ENCODE measurements at regions not wholly inside any gene's neighbourhood (a gene's known extent, or its start where the extent isn't known, plus 50 kb on each side); places are given as distances from the start of the nearest gene placed in this dataset.

GRCh38 chr11:127118811-127119210 lies 118.2 kb upstream of the KIRREL3 start:
- no peak for TF ChIP-seq POLR2AphosphoS5 (IDR thresholded peaks at IDR 0.05; ENCODE audit: low read depth, low read length)
- no peak for TF ChIP-seq POLR2A (IDR thresholded peaks at IDR 0.05; ENCODE audit: low read depth, low read length)
